ENCODE measurements at regions not wholly inside any gene's neighbourhood (a gene's known extent, or its start where the extent isn't known, plus 50 kb on each side); places are given as distances from the start of the nearest gene placed in this dataset.

- H3K4me1 ChIP-seq = no peaks in the 10 kb centered on the region
- H3K27me3 ChIP-seq = no peaks in the 10 kb centered on the region
- DNase-seq (no peak), ATAC-seq (ENCODE audit: low FRiP score in 2 of 2) (no peak)
- H3K4me3 ChIP-seq = no peak overlapping the region
- no peaks in the 10 kb centered on the region for H3K36me3 ChIP-seq
- TF ChIP-seq POLR2A (IDR thresholded peaks at IDR 0.05) = no peak
- TF ChIP-seq POLR2AphosphoS5 (IDR thresholded peaks at IDR 0.05) = no peak
- no peak for TF ChIP-seq CTCF (IDR thresholded peaks at IDR 0.05)
- no peak for TF ChIP-seq EP300 (IDR thresholded peaks at IDR 0.05)
- H3K27ac ChIP-seq = no peak overlapping the region
- WGBS, 2 donors = 82% methylated on average over 3 of the region's 3 CpGs
- H3K9me3 ChIP-seq = no peaks in the 10 kb centered on the region
These were observed 285.6 kb upstream of the COL8A1 start for GRCh38 chr3:99352811-99353210.

- WGBS, 2 donors = 70 to 74% methylated on average over 3 of the region's 3 CpGs
- ATAC-seq (ENCODE audit: low FRiP score in 2 of 2) (no peak), DNase-seq (no peak)
- no peak overlapping the region for H3K4me3 ChIP-seq
- H3K9me3 ChIP-seq = no peaks in the 10 kb centered on the region
- H3K27me3 ChIP-seq = no peaks in the 10 kb centered on the region
- no peak overlapping the region for H3K27ac ChIP-seq
- no peaks in the 10 kb centered on the region for H3K36me3 ChIP-seq
- no peak for TF ChIP-seq EP300 (IDR thresholded peaks at IDR 0.05)
- TF ChIP-seq POLR2A (IDR thresholded peaks at IDR 0.05) = no peak
- no peak for TF ChIP-seq POLR2AphosphoS5 (IDR thresholded peaks at IDR 0.05)
- no peak for TF ChIP-seq CTCF (IDR thresholded peaks at IDR 0.05)
- H3K4me1 ChIP-seq = no peaks in the 10 kb centered on the region
These were observed 287.3 kb upstream of the COL8A1 start for GRCh38 chr3:99351122-99351521.

GRCh38 chr3:99348451-99348850 is 289.9 kb upstream of the COL8A1 start:
- Histone ChIP-seq H3K9me3 (no peaks in the 10 kb centered on the region), H3K4me3 (no peak overlapping the region), H3K4me1 (no peaks in the 10 kb centered on the region), H3K27ac (no peak overlapping the region), H3K36me3 (no peaks in the 10 kb centered on the region), H3K27me3 (no peaks in the 10 kb centered on the region)
- ATAC-seq (ENCODE audit: low FRiP score in 2 of 2) = no peak
- 58 to 71% methylated on average over 3 of the region's 3 CpGs for WGBS, 2 donors
- DNase-seq = no peak
- TF ChIP-seq CTCF (IDR thresholded peaks at IDR 0.05) = no peak
- TF ChIP-seq POLR2A (IDR thresholded peaks at IDR 0.05) = no peak
- no peak for TF ChIP-seq POLR2AphosphoS5 (IDR thresholded peaks at IDR 0.05)
- no peak for TF ChIP-seq EP300 (IDR thresholded peaks at IDR 0.05)

- 91 to 92% methylated on average over 2 of the region's 2 CpGs for WGBS, 2 donors
- Histone ChIP-seq H3K4me1 (no peaks in the 10 kb centered on the region), H3K27me3 (no peaks in the 10 kb centered on the region), H3K36me3 (no peaks in the 10 kb centered on the region), H3K4me3 (no peak overlapping the region), H3K27ac (no peak overlapping the region), H3K9me3 (no peaks in the 10 kb centered on the region)
- DNase-seq (no peak), ATAC-seq (ENCODE audit: low FRiP score in 2 of 2) (no peak)
- no peak for TF ChIP-seq POLR2A (IDR thresholded peaks at IDR 0.05)
- no peak for TF ChIP-seq EP300 (IDR thresholded peaks at IDR 0.05)
- TF ChIP-seq CTCF (IDR thresholded peaks at IDR 0.05) = no peak
- no peak for TF ChIP-seq POLR2AphosphoS5 (IDR thresholded peaks at IDR 0.05)
These were observed 294.2 kb upstream of the COL8A1 start for GRCh38 chr3:99344216-99344615.

GRCh38 chr3:99342383-99342782 is 296.0 kb upstream of the COL8A1 start:
- 71 to 76% methylated on average over 1 of the region's 1 CpG for WGBS, 2 donors
- DNase-seq = no peak
- TF ChIP-seq EP300 (IDR thresholded peaks at IDR 0.05) = no peak
- TF ChIP-seq CTCF (IDR thresholded peaks at IDR 0.05) = no peak
- Histone ChIP-seq H3K4me1 (no peaks in the 10 kb centered on the region), H3K27ac (no peak overlapping the region), H3K27me3 (no peaks in the 10 kb centered on the region), H3K36me3 (no peaks in the 10 kb centered on the region), H3K4me3 (no peak overlapping the region), H3K9me3 (peaks cover 0 to 3% (median 0%) of the 10 kb centered on the region in 4 donors)
- no peak for ATAC-seq (ENCODE audit: low FRiP score in 2 of 2)

All from upper lobe of left lung (tissue), 6 donors.